B cell (primary cell): ENCODE measurements at regions not wholly inside any gene's neighbourhood (a gene's known extent, or its start where the extent isn't known, plus 50 kb on each side); places are given as distances from the start of the nearest gene placed in this dataset.

Experiments used
- ATAC-seq: fragments of 200-7000 bp; cut with Tn5 transposase; one replicate; pipeline ENCODE4 v1.10.0; 2021; ENCODE audit warnings: low read depth, mild to moderate bottlenecking, moderate number of reproducible peaks, moderate library complexity
- CTCF ChIA-PET: fragments of 350-600 bp; sonication (Branson Sonifier 250); formaldehyde crosslinking; loops from one replicate; lab custom pipeline; 2021; ENCODE audit warnings: antibody characterized with exemption, inconsistent platforms; lab: Charles Lee
- POLR2A ChIA-PET: fragments of 350-600 bp; sonication (Branson Sonifier 250); formaldehyde crosslinking; loops from one replicate; lab custom pipeline; 2021; ENCODE audit warnings: antibody characterized with exemption; lab: Charles Lee
- DNase-seq: peaks from one replicate; pipeline ENCODE4 v3.0.0; 2013
- H2AFZ ChIP-seq: 2 replicates; pipeline ENCODE4 v1.6.1; 2012; ENCODE audit warnings: mild to moderate bottlenecking, low read depth, low read length; ENCODE audit not compliant: insufficient read depth, poor library complexity, severe bottlenecking
- H3K27ac ChIP-seq, 2 donors: 1 replicate in 1 of 2; 2 replicates in 1 of 2; pipeline ENCODE4 v1.5.1; 2012 to 2013; ENCODE audit warnings: low read length in 2 of 2, mild to moderate bottlenecking in 2 of 2, moderate library complexity in 1 of 2
- H3K27me3 ChIP-seq, 4 experiments: fragments of 200-600 bp in 1 of 4; sonication (generic) in 1 of 4; replicated peaks in 1 of 4; 1 replicate in 2 of 4; 2 replicates in 2 of 4; pipeline versions ENCODE4 v1.6.1 to v1.7.0; 2013 to 2016; ENCODE audit warnings: low read length in 3 of 4, mild to moderate bottlenecking in 2 of 4, mixed read lengths in 1 of 4, moderate library complexity in 1 of 4; ENCODE audit not compliant: insufficient read depth in 4 of 4, control insufficient read depth in 3 of 4; ENCODE audit errors: control extremely low read depth in 1 of 4
- H3K36me3 ChIP-seq, 2 experiments: replicated peaks in 1 of 2; 1 replicate in 1 of 2; 2 replicates in 1 of 2; pipeline versions ENCODE4 v1.6.1 to v1.7.1; 2013; ENCODE audit warnings: low read length in 1 of 2; ENCODE audit not compliant: insufficient read depth in 2 of 2, control insufficient read depth in 1 of 2; ENCODE audit errors: control extremely low read depth in 1 of 2, extremely low read depth in 1 of 2
- H3K4me1 ChIP-seq, 2 donors: fragments of 200-600 bp in 1 of 2; sonication (generic) in 1 of 2; 1 replicate in 1 of 2; 2 replicates in 1 of 2; pipeline versions ENCODE4 v1.5.1 to v1.6.1; 2013 to 2017; ENCODE audit warnings: low read length in 2 of 2; ENCODE audit not compliant: control insufficient read depth in 2 of 2, insufficient read depth in 2 of 2
- H3K4me2 ChIP-seq: replicated peaks from 2 replicates; pipeline ENCODE3; 2012; ENCODE audit warnings: mild to moderate bottlenecking, low read depth, low read length; ENCODE audit not compliant: poor library complexity, severe bottlenecking
- H3K4me3 ChIP-seq, 5 experiments: fragments of 200-600 bp in 1 of 5; sonication (generic) in 1 of 5; 1 replicate in 3 of 5; 2 replicates in 2 of 5; pipeline versions ENCODE4 v1.5.1 to v1.7.0; 2011 to 2016; ENCODE audit warnings: low read length in 4 of 5, mild to moderate bottlenecking in 4 of 5, low read depth in 2 of 5, control low read depth in 1 of 5, moderate library complexity in 1 of 5; ENCODE audit not compliant: insufficient read depth in 1 of 5; ENCODE audit errors: control extremely low read depth in 1 of 5, extremely low read depth in 1 of 5
- H3K79me2 ChIP-seq: fragments of 200-600 bp; sonication (generic); one replicate; pipeline ENCODE4 v1.6.0; 2016; ENCODE audit warnings: low read length; ENCODE audit not compliant: control insufficient read depth, insufficient read depth
- H3K9ac ChIP-seq: fragments of 200-600 bp; sonication (generic); 2 replicates; pipeline ENCODE4 v1.6.1; 2017; ENCODE audit warnings: mild to moderate bottlenecking, low read length, moderate library complexity
- H3K9me3 ChIP-seq, 3 donors: one replicate each; pipeline versions ENCODE4 v1.6.1 to v1.7.1; 2013; ENCODE audit warnings: low read length in 2 of 3; ENCODE audit not compliant: control insufficient read depth in 2 of 3, insufficient read depth in 1 of 3; ENCODE audit errors: control extremely low read depth in 1 of 3
- H4K20me1 ChIP-seq: 2 replicates; pipeline ENCODE4 v1.6.0; 2012; ENCODE audit warnings: mild to moderate bottlenecking, low read length; ENCODE audit not compliant: insufficient read depth, control insufficient read depth, poor library complexity, severe bottlenecking
- H3K27ac Mint-ChIP-seq: one replicate; pipeline ENCODE4 v1.8.0; 2021; ENCODE audit warnings: mixed read lengths
- H3K27me3 Mint-ChIP-seq: one replicate; pipeline ENCODE4 v1.8.0; 2021; ENCODE audit warnings: mixed read lengths
- H3K4me1 Mint-ChIP-seq: one replicate; pipeline ENCODE4 v1.8.0; 2021; ENCODE audit warnings: mixed read lengths
- H3K4me3 Mint-ChIP-seq: one replicate; pipeline ENCODE4 v1.8.0; 2021; ENCODE audit warnings: mixed read lengths
- H3K9me3 Mint-ChIP-seq: one replicate; pipeline ENCODE4 v1.8.0; 2022; ENCODE audit warnings: mixed read lengths; ENCODE audit not compliant: insufficient read depth
- CTCF ChIP-seq: fragments of 200-600 bp; IDR thresholded peaks from one replicate; pipeline ENCODE4 v1.8.0; 2022; ENCODE audit warnings: antibody characterized with exemption, mild to moderate bottlenecking
- EZH2 ChIP-seq: IDR thresholded peaks from 2 replicates; pipeline ENCODE4 v1.6.1; 2012; ENCODE audit warnings: borderline replicate concordance, low read depth, mild to moderate bottlenecking, moderate library complexity, low read length; ENCODE audit not compliant: insufficient read depth, poor library complexity, severe bottlenecking
- WGBS: methylation state at CpG from one replicate; pipeline ENCODE4 v1.1.5; 2013; ENCODE audit warnings: missing lambda C conversion rate; ENCODE audit not compliant: insufficient coverage; 5-methylcytosine and 5-hydroxymethylcytosine counted together
- intact Hi-C: fragments of 100-400 bp; cut with micrococcal nuclease; formaldehyde crosslinking; loops from one replicate; pipeline ENCODE4 v1.10.0; 2022

GRCh38 chr4:31660916-31661315 is 940.7 kb downstream of the PCDH7 start:
- Histone ChIP-seq H3K4me1 (no peaks in the 10 kb centered on the region), H3K27me3 (no peaks in the 10 kb centered on the region), H4K20me1 (no peaks in the 10 kb centered on the region), H2AFZ (no peak overlapping the region), H3K9me3 (no peaks in the 10 kb centered on the region), H3K4me2 (no peak overlapping the region), H3K4me3 (no peak overlapping the region), H3K9ac (no peak overlapping the region), H3K27ac (no peak overlapping the region), H3K36me3 (no peaks in the 10 kb centered on the region), H3K79me2 (no peaks in the 10 kb centered on the region)
- intact Hi-C loops = no loop called here
- no peaks in the 10 kb centered on the region for H3K27me3 Mint-ChIP-seq
- H3K9me3 Mint-ChIP-seq = peaks cover 2% of the 10 kb centered on the region
- TF ChIP-seq CTCF = no peak
- H3K27ac Mint-ChIP-seq = no peak overlapping the region
- ChIA-PET POLR2A (no interaction called here), CTCF (no interaction called here)
- no peaks in the 10 kb centered on the region for H3K4me1 Mint-ChIP-seq
- ATAC-seq (no peak), DNase-seq (no peak)
- no peak overlapping the region for H3K4me3 Mint-ChIP-seq
- 50% methylated on average over 1 of the region's 1 CpG for WGBS

GRCh38 chr4:31662951-31663350 is 942.8 kb downstream of the PCDH7 start:
- no peak for ATAC-seq
- H3K27me3 Mint-ChIP-seq = no peaks in the 10 kb centered on the region
- no peaks in the 10 kb centered on the region for H3K4me1 ChIP-seq
- no peak overlapping the region for H2AFZ ChIP-seq
- no peak for DNase-seq
- H3K4me3 ChIP-seq = no peak overlapping the region
- H3K36me3 ChIP-seq = no peaks in the 10 kb centered on the region
- peaks cover 2% of the 10 kb centered on the region for H3K9me3 Mint-ChIP-seq
- ChIA-PET CTCF (no interaction called here), POLR2A (no interaction called here)
- no peaks in the 10 kb centered on the region for H3K79me2 ChIP-seq
- H4K20me1 ChIP-seq = no peaks in the 10 kb centered on the region
- H3K27me3 ChIP-seq = no peaks in the 10 kb centered on the region
- no peaks in the 10 kb centered on the region for H3K4me1 Mint-ChIP-seq
- no peak for TF ChIP-seq CTCF
- no peak for TF ChIP-seq EZH2
- H3K27ac Mint-ChIP-seq = no peak overlapping the region
- no peak overlapping the region for H3K9ac ChIP-seq
- no peaks in the 10 kb centered on the region for H3K9me3 ChIP-seq
- intact Hi-C loops = no loop called here
- H3K27ac ChIP-seq = no peak overlapping the region
- WGBS = no CpG with 5 or more reads among the region's 2 CpGs
- H3K4me2 ChIP-seq = no peak overlapping the region
- no peak overlapping the region for H3K4me3 Mint-ChIP-seq
